ENCODE measurements at regions not wholly inside any gene's neighbourhood (a gene's known extent, or its start where the extent isn't known, plus 50 kb on each side); places are given as distances from the start of the nearest gene placed in this dataset.

DNA sequence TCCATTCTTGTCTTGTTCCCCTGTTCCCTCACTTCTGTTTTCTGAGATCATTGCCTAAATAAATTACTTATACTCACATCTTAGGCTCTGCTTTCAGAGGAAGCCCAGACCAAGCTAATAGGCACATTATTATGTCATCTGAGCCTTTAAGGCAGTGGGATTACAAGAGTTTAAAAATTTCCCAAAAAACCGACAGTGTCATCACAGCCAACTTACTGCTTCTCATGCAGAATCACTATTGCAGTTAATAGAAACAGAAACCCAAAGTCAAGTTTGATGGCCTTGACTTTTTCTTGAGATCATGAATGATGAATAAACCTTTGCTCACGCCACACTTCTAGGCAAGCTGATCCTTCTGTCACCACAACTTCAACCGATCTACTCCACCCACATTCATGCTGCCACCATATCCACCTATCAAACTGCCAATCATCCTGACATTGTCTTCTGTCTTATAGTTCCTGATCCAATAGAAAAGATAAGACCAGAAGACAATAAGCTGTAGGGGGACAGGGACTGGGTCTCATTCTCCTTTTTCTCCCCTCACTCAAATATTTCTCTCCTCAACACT, 142.7 kb upstream of the CREB1 start:
- no CpG with 5 or more reads among the region's 3 CpGs for WGBS (ENCODE audit: insufficient coverage)
- Histone ChIP-seq H3K27ac (ENCODE audit: low read length) (no peak overlapping the region), H3K4me3 (ENCODE audit: low read length) (no peak overlapping the region), H3K4me1 (ENCODE audit: control insufficient read depth, insufficient read depth, low read length) (no peaks in the 10 kb centered on the region), H3K36me3 (ENCODE audit: control insufficient read depth, insufficient read depth, low read length) (no peaks in the 10 kb centered on the region), H3K9me3 (replicated peaks; ENCODE audit: control insufficient read depth, low read depth, low read length) (no peaks in the 10 kb centered on the region), H3K27me3 (ENCODE audit: control insufficient read depth, insufficient read depth, low read length) (no peaks in the 10 kb centered on the region)
- DNase-seq: no peak

DNA sequence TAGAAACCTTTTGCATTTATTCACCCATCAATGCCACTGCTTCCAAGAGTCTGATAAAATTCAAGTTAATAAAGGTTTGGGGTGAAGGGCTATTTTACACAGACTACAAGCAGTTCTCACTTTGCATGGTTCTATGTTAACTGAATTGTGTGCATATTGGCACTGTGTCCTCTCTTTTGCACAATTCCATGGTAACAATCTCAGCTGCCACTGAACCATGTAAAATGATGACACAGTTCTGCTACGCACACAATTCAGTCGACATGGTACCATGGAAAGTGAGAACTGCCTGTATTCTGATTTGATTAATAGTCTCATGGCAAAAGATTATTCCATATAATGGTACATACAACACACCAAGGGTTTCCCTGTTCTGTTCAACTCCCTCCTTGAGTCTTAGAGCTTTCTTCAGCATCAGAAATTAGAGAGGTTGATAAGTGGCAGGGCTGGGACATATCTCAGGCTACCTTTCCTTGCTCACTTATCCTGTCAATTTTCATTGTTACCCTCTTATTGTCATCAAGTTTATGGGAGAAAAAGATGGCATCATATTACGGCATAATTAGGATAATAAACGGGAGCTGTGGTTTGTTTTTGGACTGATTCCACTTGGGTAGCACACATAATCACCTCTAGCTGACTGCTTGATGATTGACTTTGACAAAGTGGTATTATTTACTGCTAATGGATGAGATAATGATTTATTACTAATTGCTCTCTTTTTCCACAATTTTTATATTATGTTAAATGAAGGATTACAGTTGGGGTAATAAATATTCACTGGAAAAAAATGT, 139.3 kb upstream of the CREB1 start:
- DNase-seq: no peak
- Histone ChIP-seq H3K4me3 (ENCODE audit: low read length) (no peak overlapping the region), H3K9me3 (replicated peaks; ENCODE audit: control insufficient read depth, low read depth, low read length) (peaks cover 4% of the 10 kb centered on the region), H3K27me3 (ENCODE audit: control insufficient read depth, insufficient read depth, low read length) (no peaks in the 10 kb centered on the region), H3K36me3 (ENCODE audit: control insufficient read depth, insufficient read depth, low read length) (no peaks in the 10 kb centered on the region), H3K27ac (ENCODE audit: low read length) (no peak overlapping the region), H3K4me1 (ENCODE audit: control insufficient read depth, insufficient read depth, low read length) (no peaks in the 10 kb centered on the region)
- WGBS (ENCODE audit: insufficient coverage): no CpG with 5 or more reads among the region's 4 CpGs

DNA sequence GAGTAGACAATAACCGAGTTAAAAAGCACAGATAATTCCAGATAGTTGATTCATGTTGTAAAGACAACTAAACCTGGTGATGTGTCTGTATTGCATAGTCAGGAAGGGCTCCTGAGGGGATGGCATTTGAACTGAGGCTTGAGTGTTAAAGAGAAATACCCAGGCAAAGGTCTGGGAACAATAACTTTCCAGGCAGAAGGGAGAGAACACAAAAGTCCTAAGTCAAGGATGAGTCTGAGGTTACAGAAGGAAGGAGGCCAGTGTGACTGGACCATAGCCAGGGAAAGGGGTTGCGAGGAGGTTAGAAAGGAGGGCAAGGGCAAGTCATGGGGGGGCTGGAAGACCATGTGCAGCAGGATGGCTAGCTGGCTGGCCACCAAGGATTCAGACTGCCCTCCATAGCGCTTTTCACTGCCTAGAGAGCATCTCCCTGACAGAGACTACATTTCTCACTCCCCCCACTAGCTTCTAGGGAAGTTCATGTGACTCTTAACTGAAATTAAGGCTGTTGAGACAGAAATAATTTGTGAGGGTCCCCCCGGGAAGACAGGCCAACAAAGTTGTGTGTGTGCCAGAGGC, 135.5 kb upstream of the CREB1 start:
- peaks cover 4% of the 10 kb centered on the region for H3K9me3 ChIP-seq (replicated peaks; ENCODE audit: control insufficient read depth, low read depth, low read length)
- no peaks in the 10 kb centered on the region for H3K36me3 ChIP-seq (ENCODE audit: control insufficient read depth, insufficient read depth, low read length)
- H3K4me1 ChIP-seq (ENCODE audit: control insufficient read depth, insufficient read depth, low read length): no peaks in the 10 kb centered on the region
- H3K4me3 ChIP-seq (ENCODE audit: low read length): no peak overlapping the region
- peak; percentile 43 for DNase-seq
- WGBS (ENCODE audit: insufficient coverage): 58% methylated on average over 2 of the region's 4 CpGs
- no peaks in the 10 kb centered on the region for H3K27me3 ChIP-seq (ENCODE audit: control insufficient read depth, insufficient read depth, low read length)
- H3K27ac ChIP-seq (ENCODE audit: low read length): peak overlapping the region; percentile 17

DNA sequence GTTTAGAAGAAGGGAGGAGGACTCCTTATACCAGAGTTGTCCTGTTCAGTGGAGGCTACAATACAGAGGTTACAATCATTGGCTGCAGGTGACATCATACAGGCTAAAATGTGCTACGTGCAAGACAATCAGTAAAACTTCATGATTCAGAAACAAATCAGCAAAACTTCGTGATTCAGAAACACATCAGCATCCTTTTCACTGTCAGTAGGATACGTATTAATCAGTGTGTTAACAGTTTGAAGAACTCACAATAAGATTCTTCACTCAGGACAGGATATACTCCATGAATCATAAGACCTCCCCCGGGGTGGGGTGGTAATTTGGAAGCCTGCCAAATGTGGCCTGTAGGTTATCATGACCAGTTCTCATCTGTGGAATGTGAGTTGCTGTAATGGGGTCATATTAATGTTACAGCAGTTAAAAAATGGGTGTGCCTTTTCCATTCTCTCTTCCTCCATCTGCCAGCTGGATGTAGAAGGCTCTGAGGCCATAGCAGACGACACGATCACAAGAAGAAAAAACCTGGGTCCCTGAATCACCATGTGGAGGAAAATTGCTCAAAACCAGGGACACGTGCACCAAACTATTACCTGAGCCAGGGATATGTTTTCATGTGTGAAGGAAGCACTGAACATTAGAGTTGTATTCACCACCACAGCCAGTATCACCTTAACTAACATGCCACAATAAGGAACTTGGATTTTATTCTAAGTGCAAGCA, 134.8 kb upstream of the CREB1 start:
- peak overlapping the region; percentile 17 for H3K27ac ChIP-seq (ENCODE audit: low read length)
- DNase-seq: peak; percentile 24
- WGBS (ENCODE audit: insufficient coverage): no CpG with 5 or more reads among the region's 7 CpGs

DNA sequence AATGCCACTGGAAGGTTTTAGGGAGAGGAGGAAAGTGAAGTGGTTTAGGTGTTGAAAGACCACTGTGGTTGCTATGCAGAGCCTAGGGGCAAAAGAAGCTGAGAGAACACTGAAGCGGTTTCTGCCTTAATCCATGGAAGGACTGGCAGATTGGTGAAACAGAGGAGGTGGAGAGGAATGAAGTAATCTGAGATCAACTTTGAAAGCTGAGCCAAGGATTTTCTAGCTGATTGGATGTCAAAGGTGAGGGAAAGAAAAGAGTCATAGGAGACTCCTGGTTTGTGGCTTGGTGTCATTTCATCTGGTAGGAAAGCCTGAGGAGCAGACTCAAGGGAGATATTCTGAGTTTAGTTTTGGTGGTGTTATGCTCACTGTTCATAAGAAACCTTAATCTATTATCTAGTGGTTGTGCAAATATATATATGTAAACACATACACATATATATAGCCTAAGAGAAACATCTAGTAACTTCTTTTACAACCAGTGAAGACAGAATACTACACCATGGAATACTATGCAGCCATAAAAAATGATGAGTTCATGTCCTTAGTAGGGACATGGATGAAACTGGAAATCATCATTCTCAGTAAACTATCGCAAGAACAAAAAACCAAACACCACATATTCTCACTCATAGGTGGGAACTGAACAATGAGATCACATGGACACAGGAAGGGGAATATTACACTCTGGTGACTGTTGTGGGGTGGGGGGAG, 134.1 kb upstream of the CREB1 start:
- Histone ChIP-seq H3K4me1 (ENCODE audit: control insufficient read depth, insufficient read depth, low read length) (no peaks in the 10 kb centered on the region), H3K27me3 (ENCODE audit: control insufficient read depth, insufficient read depth, low read length) (no peaks in the 10 kb centered on the region), H3K9me3 (replicated peaks; ENCODE audit: control insufficient read depth, low read depth, low read length) (peaks cover 4% of the 10 kb centered on the region), H3K36me3 (ENCODE audit: control insufficient read depth, insufficient read depth, low read length) (no peaks in the 10 kb centered on the region), H3K27ac (ENCODE audit: low read length) (no peak overlapping the region), H3K4me3 (ENCODE audit: low read length) (no peak overlapping the region)
- no peak for DNase-seq
- 76% methylated on average over 1 of the region's 2 CpGs for WGBS (ENCODE audit: insufficient coverage)

More for the DNA sequence above, 134.8 kb upstream of the CREB1 start:
- Histone ChIP-seq H3K4me1 (ENCODE audit: control insufficient read depth, insufficient read depth, low read length) (no peaks in the 10 kb centered on the region), H3K36me3 (ENCODE audit: control insufficient read depth, insufficient read depth, low read length) (no peaks in the 10 kb centered on the region), H3K4me3 (ENCODE audit: low read length) (no peak overlapping the region), H3K9me3 (replicated peaks; ENCODE audit: control insufficient read depth, low read depth, low read length) (peaks cover 4% of the 10 kb centered on the region), H3K27me3 (ENCODE audit: control insufficient read depth, insufficient read depth, low read length) (no peaks in the 10 kb centered on the region)

DNA sequence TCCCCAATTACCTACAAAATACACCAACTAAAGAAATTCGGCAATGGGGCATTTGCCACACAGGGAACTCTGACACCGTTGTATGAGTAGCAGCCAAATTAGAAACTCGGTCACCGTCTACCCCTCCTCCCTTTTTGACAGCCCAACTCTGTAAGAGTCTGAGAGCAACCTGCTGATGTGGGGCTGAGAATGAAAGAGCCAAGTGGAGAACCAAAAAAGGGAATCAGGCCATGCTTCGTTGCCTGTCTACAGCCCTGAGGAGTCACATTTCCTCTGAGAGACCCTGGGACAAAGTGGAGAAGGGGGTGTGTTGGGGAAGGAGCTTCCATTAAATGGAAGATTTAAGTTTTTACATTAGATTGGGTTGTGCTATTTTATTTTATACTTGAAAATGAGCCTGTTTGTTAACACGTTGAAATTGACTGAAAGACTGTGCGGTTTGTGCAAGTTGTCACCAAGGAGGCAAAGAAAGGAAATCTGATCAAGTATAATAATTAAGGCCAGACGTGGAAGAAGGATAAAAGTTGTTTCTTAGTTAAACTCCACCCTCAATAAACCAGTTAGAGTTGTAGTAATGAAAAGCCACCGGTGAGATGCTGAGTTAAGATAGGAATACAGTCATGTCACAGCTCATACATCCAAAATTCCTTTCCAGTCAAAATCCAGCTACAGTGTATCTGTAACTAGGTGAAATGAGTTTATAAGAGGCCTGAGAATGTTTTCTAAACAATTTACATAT, 131.7 kb upstream of the CREB1 start:
- Histone ChIP-seq H3K4me3 (ENCODE audit: low read length) (no peak overlapping the region), H3K9me3 (replicated peaks; ENCODE audit: control insufficient read depth, low read depth, low read length) (peaks cover 4% of the 10 kb centered on the region), H3K27me3 (ENCODE audit: control insufficient read depth, insufficient read depth, low read length) (no peaks in the 10 kb centered on the region), H3K27ac (ENCODE audit: low read length) (no peak overlapping the region), H3K36me3 (ENCODE audit: control insufficient read depth, insufficient read depth, low read length) (no peaks in the 10 kb centered on the region), H3K4me1 (ENCODE audit: control insufficient read depth, insufficient read depth, low read length) (no peaks in the 10 kb centered on the region)
- no peak for DNase-seq
- 76% methylated on average over 3 of the region's 9 CpGs for WGBS (ENCODE audit: insufficient coverage)

DNA sequence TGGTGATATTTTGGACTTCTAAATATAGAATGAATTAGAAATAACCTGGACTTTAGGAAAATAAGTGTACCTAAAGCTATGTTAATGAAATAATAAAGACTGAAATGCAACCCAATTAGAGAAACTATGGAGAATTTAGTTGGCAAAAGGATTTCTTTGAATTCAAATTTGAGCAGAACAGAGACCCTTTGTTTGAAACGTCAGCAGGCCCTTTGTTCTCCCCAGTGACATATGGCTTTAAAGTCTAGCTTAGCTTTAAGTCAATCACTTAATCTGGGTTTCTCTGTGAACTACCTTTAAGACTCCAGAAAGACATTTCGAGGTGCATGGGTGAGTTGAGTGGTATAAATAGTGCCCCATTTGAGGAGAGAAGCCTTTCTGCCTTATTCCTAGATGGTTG, 130.5 kb upstream of the CREB1 start:
- no peaks in the 10 kb centered on the region for H3K4me1 ChIP-seq (ENCODE audit: control insufficient read depth, insufficient read depth, low read length)
- no peaks in the 10 kb centered on the region for H3K36me3 ChIP-seq (ENCODE audit: control insufficient read depth, insufficient read depth, low read length)
- WGBS (ENCODE audit: insufficient coverage): no CpG with 5 or more reads among the region's 2 CpGs
- peaks cover 4% of the 10 kb centered on the region for H3K9me3 ChIP-seq (replicated peaks; ENCODE audit: control insufficient read depth, low read depth, low read length)
- H3K27ac ChIP-seq (ENCODE audit: low read length): no peak overlapping the region
- H3K4me3 ChIP-seq (ENCODE audit: low read length): no peak overlapping the region
- no peak for DNase-seq
- no peaks in the 10 kb centered on the region for H3K27me3 ChIP-seq (ENCODE audit: control insufficient read depth, insufficient read depth, low read length)

DNA sequence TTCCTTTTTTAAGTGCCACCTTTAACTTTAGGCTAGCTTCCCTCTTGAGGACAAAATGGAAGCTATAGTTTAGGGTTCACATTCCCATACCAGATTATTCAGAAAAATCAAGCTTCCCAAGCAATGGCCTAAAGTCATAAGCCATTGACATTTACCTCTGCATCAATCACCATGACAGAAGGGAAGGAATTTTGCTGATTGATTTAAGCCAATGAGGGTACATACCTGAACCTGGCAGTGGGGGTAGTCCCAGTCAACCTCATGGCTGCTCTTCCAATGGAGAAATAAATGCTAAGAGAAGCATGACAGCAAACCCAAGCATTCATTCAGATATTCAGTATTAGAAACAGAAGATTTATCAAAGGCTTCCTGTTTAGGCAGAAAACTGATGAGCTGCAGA, 128.4 kb upstream of the CREB1 start:
- Histone ChIP-seq H3K4me3 (ENCODE audit: low read length) (no peak overlapping the region), H3K36me3 (ENCODE audit: control insufficient read depth, insufficient read depth, low read length) (no peaks in the 10 kb centered on the region), H3K27ac (ENCODE audit: low read length) (no peak overlapping the region), H3K9me3 (replicated peaks; ENCODE audit: control insufficient read depth, low read depth, low read length) (no peaks in the 10 kb centered on the region), H3K27me3 (ENCODE audit: control insufficient read depth, insufficient read depth, low read length) (no peaks in the 10 kb centered on the region), H3K4me1 (ENCODE audit: control insufficient read depth, insufficient read depth, low read length) (no peaks in the 10 kb centered on the region)
- DNase-seq: no peak

DNA sequence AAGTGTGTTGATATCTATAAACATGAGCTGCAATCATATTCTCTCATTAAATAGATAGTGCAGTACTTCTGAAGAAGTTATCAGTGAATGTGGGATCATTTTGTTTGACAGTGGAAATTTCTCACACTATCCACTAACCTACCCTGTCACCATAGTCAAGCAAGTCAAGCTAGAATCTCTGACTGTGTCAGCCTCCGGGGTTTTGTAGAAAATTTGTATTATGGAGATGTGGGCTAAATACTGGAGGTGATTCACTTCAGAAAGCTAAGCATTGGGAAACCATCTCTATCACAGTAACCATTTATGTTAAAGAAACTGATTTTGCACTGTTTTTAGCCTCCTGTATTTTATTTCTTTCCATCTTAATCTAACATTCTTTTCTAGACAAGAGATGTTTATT, 126.6 kb upstream of the CREB1 start:
- H3K9me3 ChIP-seq (replicated peaks; ENCODE audit: control insufficient read depth, low read depth, low read length): no peaks in the 10 kb centered on the region
- H3K4me3 ChIP-seq (ENCODE audit: low read length): no peak overlapping the region
- peaks cover 3% of the 10 kb centered on the region for H3K4me1 ChIP-seq (ENCODE audit: control insufficient read depth, insufficient read depth, low read length)
- no peaks in the 10 kb centered on the region for H3K36me3 ChIP-seq (ENCODE audit: control insufficient read depth, insufficient read depth, low read length)
- no CpG with 5 or more reads among the region's 1 CpG for WGBS (ENCODE audit: insufficient coverage)
- H3K27me3 ChIP-seq (ENCODE audit: control insufficient read depth, insufficient read depth, low read length): no peaks in the 10 kb centered on the region
- no peak for DNase-seq
- no peak overlapping the region for H3K27ac ChIP-seq (ENCODE audit: low read length)

All from muscle of leg (tissue), 3 donors.